HK-2 (cell line): ENCODE measurements at regions not wholly inside any gene's neighbourhood (a gene's known extent, or its start where the extent isn't known, plus 50 kb on each side); places are given as distances from the start of the nearest gene placed in this dataset.

Experiments used
- DNase-seq: peaks from one replicate; pipeline ENCODE4 v3.0.0-alpha.2; 2018; ENCODE audit not compliant: unreplicated experiment

- DNase-seq = no peak
These were observed 85.7 kb upstream of the RBBP8 start for GRCh38 chr18:22847392-22847791.

- no peak for DNase-seq
These were observed 85.2 kb upstream of the RBBP8 start for GRCh38 chr18:22847867-22848451.

- no peak for DNase-seq
These were observed 84.5 kb upstream of the RBBP8 start for GRCh38 chr18:22848615-22849014.

- DNase-seq = no peak
These were observed 76.3 kb upstream of the RBBP8 start for GRCh38 chr18:22856870-22857269.

GRCh38 chr18:22858121-22858520 is 75.0 kb upstream of the RBBP8 start:
- DNase-seq = no peak

GRCh38 chr18:22860807-22861206 is 72.3 kb upstream of the RBBP8 start:
- no peak for DNase-seq

- no peak for DNase-seq
These were observed 67.6 kb upstream of the RBBP8 start for GRCh38 chr18:22865354-22866116.

DNA sequence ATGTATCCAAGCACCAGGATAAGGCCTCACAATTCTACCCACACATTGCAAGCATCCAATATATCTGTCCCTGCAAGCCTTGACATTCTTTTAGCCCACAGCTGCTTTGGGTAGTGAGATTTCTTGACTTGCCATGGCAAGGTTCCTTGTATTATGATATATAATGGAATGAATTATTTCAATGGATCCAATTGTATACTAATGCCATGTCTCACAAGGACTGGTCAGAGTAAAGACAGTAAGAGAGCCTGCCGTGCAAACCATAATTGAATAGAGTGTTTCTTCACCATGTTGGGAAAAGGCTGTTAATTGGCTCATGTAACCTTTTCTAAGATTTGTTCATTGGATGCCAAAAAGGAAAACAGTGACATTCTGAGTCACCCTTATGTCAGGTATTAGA is 64.3 kb upstream of the RBBP8 start:
- no peak for DNase-seq

GRCh38 chr18:22871809-22872525 is 61.2 kb upstream of the RBBP8 start:
- DNase-seq = no peak

DNA sequence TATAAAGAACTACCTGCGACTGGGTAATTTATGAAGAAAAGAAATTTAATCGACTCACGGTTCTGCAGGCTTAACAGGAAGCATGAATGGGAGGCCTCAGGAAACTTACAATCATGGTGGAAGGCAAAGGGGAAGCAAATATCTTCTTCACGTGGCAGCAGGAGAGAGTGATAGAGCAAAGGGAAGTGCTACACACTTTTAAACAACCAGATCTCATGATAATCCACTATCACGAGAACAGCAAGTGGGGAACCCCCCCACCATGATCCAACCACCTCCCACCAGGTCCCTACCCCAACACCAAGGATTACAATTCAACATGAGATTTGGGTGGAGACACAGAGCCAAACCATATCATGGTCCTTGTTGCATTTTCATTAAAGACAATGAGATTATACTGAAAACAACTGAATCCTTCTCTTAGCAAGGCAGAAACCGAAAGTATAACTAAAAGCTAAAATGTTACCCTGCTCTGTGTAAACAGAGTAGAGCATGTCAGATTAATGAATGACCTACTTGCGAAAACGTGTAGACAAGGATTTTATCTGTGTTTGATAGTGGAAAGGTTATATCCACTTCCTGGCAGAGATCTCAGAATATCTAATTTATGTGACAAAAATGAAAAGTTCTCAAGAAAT is 60.1 kb upstream of the RBBP8 start:
- DNase-seq = no peak

GRCh38 chr18:22879293-22879692 is 53.8 kb upstream of the RBBP8 start:
- no peak for DNase-seq

GRCh38 chr18:22882084-22882483 is 51.0 kb upstream of the RBBP8 start:
- DNase-seq = no peak

- no peak for DNase-seq
These were observed 49.9 kb upstream of the RBBP8 start for GRCh38 chr18:22883179-22883578.
